ENCODE measurements at regions not wholly inside any gene's neighbourhood (a gene's known extent, or its start where the extent isn't known, plus 50 kb on each side); places are given as distances from the start of the nearest gene placed in this dataset.

DNA sequence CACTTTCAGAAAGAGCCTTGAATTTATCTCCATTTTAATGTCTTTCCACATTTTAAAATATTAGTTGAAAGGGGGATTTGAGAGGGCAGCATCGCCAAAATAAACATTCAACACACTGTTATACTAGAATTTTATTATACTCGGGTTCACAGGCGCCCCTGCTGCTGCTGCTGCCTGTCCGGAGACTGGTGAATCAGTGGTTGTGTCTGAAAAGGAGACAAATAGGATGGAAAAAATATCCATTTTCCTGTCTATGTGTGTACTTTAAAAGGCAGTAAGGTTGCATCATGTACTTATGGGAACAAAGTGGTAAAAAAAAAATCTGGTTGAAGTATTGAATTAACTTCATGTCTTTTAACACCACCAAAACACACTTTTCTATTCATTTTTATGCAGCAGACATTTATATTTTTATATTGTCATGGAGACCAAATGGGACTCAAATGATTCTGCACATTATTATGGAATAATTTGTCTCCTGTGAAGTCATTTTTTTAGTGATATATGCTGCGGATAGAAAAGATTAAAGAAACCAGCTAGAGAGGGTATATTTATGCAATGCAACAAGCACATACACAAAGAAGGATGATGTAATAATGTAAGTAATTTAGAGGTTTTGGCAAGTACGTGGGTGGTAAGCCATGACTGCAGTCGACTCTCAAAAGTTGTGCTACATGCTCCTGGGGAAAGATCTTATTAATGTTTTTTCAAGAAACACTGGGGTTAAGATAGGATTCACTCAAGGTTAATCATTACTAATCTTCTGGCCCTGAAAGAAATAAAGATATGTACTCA lies 759.0 kb upstream of the SOX9 start:
- TF ChIP-seq, protein P1, sequence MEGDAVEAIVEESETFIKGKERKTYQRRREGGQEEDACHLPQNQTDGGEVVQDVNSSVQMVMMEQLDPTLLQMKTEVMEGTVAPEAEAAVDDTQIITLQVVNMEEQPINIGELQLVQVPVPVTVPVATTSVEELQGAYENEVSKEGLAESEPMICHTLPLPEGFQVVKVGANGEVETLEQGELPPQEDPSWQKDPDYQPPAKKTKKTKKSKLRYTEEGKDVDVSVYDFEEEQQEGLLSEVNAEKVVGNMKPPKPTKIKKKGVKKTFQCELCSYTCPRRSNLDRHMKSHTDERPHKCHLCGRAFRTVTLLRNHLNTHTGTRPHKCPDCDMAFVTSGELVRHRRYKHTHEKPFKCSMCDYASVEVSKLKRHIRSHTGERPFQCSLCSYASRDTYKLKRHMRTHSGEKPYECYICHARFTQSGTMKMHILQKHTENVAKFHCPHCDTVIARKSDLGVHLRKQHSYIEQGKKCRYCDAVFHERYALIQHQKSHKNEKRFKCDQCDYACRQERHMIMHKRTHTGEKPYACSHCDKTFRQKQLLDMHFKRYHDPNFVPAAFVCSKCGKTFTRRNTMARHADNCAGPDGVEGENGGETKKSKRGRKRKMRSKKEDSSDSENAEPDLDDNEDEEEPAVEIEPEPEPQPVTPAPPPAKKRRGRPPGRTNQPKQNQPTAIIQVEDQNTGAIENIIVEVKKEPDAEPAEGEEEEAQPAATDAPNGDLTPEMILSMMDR (IDR thresholded peaks at IDR 0.05) = no peak
- TF ChIP-seq POLR2A (IDR thresholded peaks at IDR 0.05) = no peak

All from Peyer's patch (tissue), 4 donors.